CD4-positive, alpha-beta T cell treated with Interleukin-10 for 1 hour (primary cell): ENCODE measurements at regions not wholly inside any gene's neighbourhood (a gene's known extent, or its start where the extent isn't known, plus 50 kb on each side); places are given as distances from the start of the nearest gene placed in this dataset.
"Not testable (repeated sequence)": the region's sequence is repeated elsewhere in the genome, so short reads cannot be mapped to it uniquely, and the experiment has no call there.

Experiments used
- DNase-seq: peaks from one replicate; pipeline ENCODE4 v3.0.0-alpha.2; 2020

- DNase-seq: no peak
Observed at GRCh38 chr2:21353879-21354679, 230.3 kb downstream of the TDRD15 start.

- no peak for DNase-seq
Observed at GRCh38 chr2:21356086-21356856, 232.5 kb downstream of the TDRD15 start.

- DNase-seq: no peak
Observed at GRCh38 chr2:21356857-21357255, 233.1 kb downstream of the TDRD15 start.

- no peak for DNase-seq
Observed at GRCh38 chr2:21358976-21359375, 235.2 kb downstream of the TDRD15 start.

GRCh38 chr2:21361384-21361783, 237.6 kb downstream of the TDRD15 start:
- no peak for DNase-seq

- no peak for DNase-seq
Observed at GRCh38 chr2:21361957-21362486, 238.3 kb downstream of the TDRD15 start.

GRCh38 chr2:21363364-21363763, 239.6 kb downstream of the TDRD15 start:
- no peak for DNase-seq

GRCh38 chr2:21367421-21367820, 243.7 kb downstream of the TDRD15 start:
- no peak for DNase-seq

GRCh38 chr2:21369787-21370186, 246.0 kb downstream of the TDRD15 start:
- DNase-seq: no peak

GRCh38 chr2:21371499-21372003, 247.8 kb downstream of the TDRD15 start:
- no peak for DNase-seq

GRCh38 chr2:21372654-21373053, 248.9 kb downstream of the TDRD15 start:
- DNase-seq: no peak

- no peak for DNase-seq
Observed at GRCh38 chr2:21376864-21377263, 253.1 kb downstream of the TDRD15 start.

GRCh38 chr2:21379140-21379539, 255.4 kb downstream of the TDRD15 start:
- no peak for DNase-seq

GRCh38 chr2:21379668-21380067, 255.9 kb downstream of the TDRD15 start:
- not testable (repeated sequence) for DNase-seq

GRCh38 chr2:21381421-21381820, 257.7 kb downstream of the TDRD15 start:
- DNase-seq: no peak

- no peak for DNase-seq
Observed at GRCh38 chr2:21382701-21383520, 259.1 kb downstream of the TDRD15 start.

- no peak for DNase-seq
Observed at GRCh38 chr2:21386666-21387065, 262.9 kb downstream of the TDRD15 start.

- DNase-seq: no peak
Observed at GRCh38 chr2:21392649-21393048, 268.9 kb downstream of the TDRD15 start.

GRCh38 chr2:21393173-21393572, 269.4 kb downstream of the TDRD15 start:
- no peak for DNase-seq

- no peak for DNase-seq
Observed at GRCh38 chr2:21395366-21395765, 271.6 kb downstream of the TDRD15 start.

GRCh38 chr2:21396252-21396651, 272.5 kb downstream of the TDRD15 start:
- no peak for DNase-seq

GRCh38 chr2:21401022-21401698, 277.4 kb downstream of the TDRD15 start:
- no peak for DNase-seq
